Ascending aorta (tissue), 2 donors: ENCODE measurements at regions not wholly inside any gene's neighbourhood (a gene's known extent, or its start where the extent isn't known, plus 50 kb on each side); places are given as distances from the start of the nearest gene placed in this dataset.

Source experiments
- DNase-seq, 2 donors: peaks; one replicate each; pipeline ENCODE4 v3.0.0-alpha.2; 2019; ENCODE audit warnings: low spot score in 2 of 2
- H3K27ac ChIP-seq, 2 donors: fragments of 200-600 bp; sonication (generic); one replicate each; pipeline ENCODE4 v1.5.1; 2016 to 2017; ENCODE audit warnings: mild to moderate bottlenecking in 1 of 2
- H3K27me3 ChIP-seq: fragments of 200-600 bp; sonication (generic); one replicate; pipeline ENCODE4 v1.5.1; 2017
- H3K36me3 ChIP-seq, 2 donors: fragments of 200-600 bp; sonication (generic); one replicate each; pipeline ENCODE4 v1.5.1; 2016
- H3K4me1 ChIP-seq, 2 donors: fragments of 200-600 bp; sonication (generic); one replicate each; pipeline ENCODE4 v1.5.1; 2016 to 2017; ENCODE audit warnings: mild to moderate bottlenecking in 1 of 2
- H3K4me3 ChIP-seq, 2 donors: fragments of 200-600 bp; sonication (generic); one replicate each; pipeline ENCODE4 v1.5.1; 2016 to 2017; ENCODE audit warnings: mild to moderate bottlenecking in 1 of 2
- H3K9me3 ChIP-seq, 2 donors: fragments of 200-600 bp; sonication (generic); one replicate each; pipeline ENCODE4 v1.5.1; 2016
- CTCF ChIP-seq, 3 experiments: fragments of 200-600 bp in 2 of 3; fragments of 450-650 bp in 1 of 3; sonication (generic) in 2 of 3; IDR thresholded peaks; one replicate each; pipeline ENCODE4 v1.5.1; 2016 to 2019; ENCODE audit warnings: antibody characterized with exemption in 3 of 3, mild to moderate bottlenecking in 1 of 3, moderate library complexity in 1 of 3
- intact Hi-C: fragments of 100-400 bp; cut with DNase I; formaldehyde crosslinking; loops from one replicate; pipeline ENCODE4 v1.15.1; 2023

- Histone ChIP-seq H3K36me3 (no peaks in the 10 kb centered on the region), H3K4me1 (no peaks in the 10 kb centered on the region), H3K27ac (no peak overlapping the region), H3K4me3 (no peak overlapping the region), H3K27me3 (no peaks in the 10 kb centered on the region), H3K9me3 (no peaks in the 10 kb centered on the region)
- no peak for DNase-seq
- intact Hi-C loops = no loop called here
- TF ChIP-seq CTCF (IDR thresholded peaks at IDR 0.05) = no peak
Observed at GRCh38 chr6:141000917-141001316, 1131.8 kb upstream of the GJE1 start.

GRCh38 chr6:140993515-140993914, 1139.2 kb upstream of the GJE1 start:
- no peak for DNase-seq
- H3K27me3 ChIP-seq = no peaks in the 10 kb centered on the region
- no peaks in the 10 kb centered on the region for H3K9me3 ChIP-seq
- no peaks in the 10 kb centered on the region for H3K36me3 ChIP-seq
- no peak overlapping the region for H3K4me3 ChIP-seq
- intact Hi-C loops = no loop called here
- peaks cover 2 to 7% of the 10 kb centered on the region in 2 donors for H3K4me1 ChIP-seq
- no peak overlapping the region for H3K27ac ChIP-seq
- no peak for TF ChIP-seq CTCF (IDR thresholded peaks at IDR 0.05)

GRCh38 chr6:140992678-140993077, 1140.0 kb upstream of the GJE1 start:
- Histone ChIP-seq H3K36me3 (no peaks in the 10 kb centered on the region), H3K9me3 (no peaks in the 10 kb centered on the region), H3K27me3 (no peaks in the 10 kb centered on the region), H3K27ac (no peak overlapping the region), H3K4me1 (peaks cover 6 to 14% of the 10 kb centered on the region in 2 donors), H3K4me3 (no peak overlapping the region)
- no peak for DNase-seq
- TF ChIP-seq CTCF (IDR thresholded peaks at IDR 0.05) = no peak
- intact Hi-C loops = no loop called here

- peak overlapping the region; percentile 58 to 71 for H3K27ac ChIP-seq
- intact Hi-C loops = loop anchor here (5.0 to 10.0 kb wide), 5 partner anchors 154 to 1744 kb away; partner anchors contain the start of gene CITED2
- H3K9me3 ChIP-seq = no peaks in the 10 kb centered on the region
Observed at GRCh38 chr6:140988780-140989179, 1143.9 kb upstream of the GJE1 start.

GRCh38 chr6:140987364-140988155, 1145.2 kb upstream of the GJE1 start:
- intact Hi-C loops = loop anchor here (5.0 to 10.0 kb wide), 5 partner anchors 153 to 1743 kb away; partner anchors contain the start of gene CITED2
- no peak overlapping the region for H3K4me3 ChIP-seq
- H3K27ac ChIP-seq = peak overlapping the region; percentile 58 to 71

More at GRCh38 chr6:140988780-140989179, 1143.9 kb upstream of the GJE1 start:
- Histone ChIP-seq H3K36me3 (no peaks in the 10 kb centered on the region), H3K4me3 (no peak overlapping the region), H3K4me1 (peaks cover 13 to 36% of the 10 kb centered on the region in 2 donors), H3K27me3 (no peaks in the 10 kb centered on the region)
- no peak for DNase-seq
- no peak for TF ChIP-seq CTCF (IDR thresholded peaks at IDR 0.05)

More at GRCh38 chr6:140987364-140988155, 1145.2 kb upstream of the GJE1 start:
- H3K36me3 ChIP-seq = no peaks in the 10 kb centered on the region
- DNase-seq = no peak
- TF ChIP-seq CTCF (IDR thresholded peaks at IDR 0.05) = no peak
- H3K9me3 ChIP-seq = no peaks in the 10 kb centered on the region
- peaks cover 13 to 36% of the 10 kb centered on the region in 2 donors for H3K4me1 ChIP-seq
- no peaks in the 10 kb centered on the region for H3K27me3 ChIP-seq
